ENCODE measurements at regions not wholly inside any gene's neighbourhood (a gene's known extent, or its start where the extent isn't known, plus 50 kb on each side); places are given as distances from the start of the nearest gene placed in this dataset.

GRCh38 chr7:45971171-45971570 lies 50.1 kb upstream of the IGFBP3 start:
- no peak for DNase-seq (ENCODE audit: low read depth, low spot score)
- no peak for TF ChIP-seq CTCF (IDR thresholded peaks at IDR 0.05; ENCODE audit: low read depth, low read length)
- Histone ChIP-seq H3K9me3 (ENCODE audit: control insufficient read depth, insufficient read depth, low read length) (peaks cover 8% of the 10 kb centered on the region), H3K27ac (ENCODE audit: low read depth, low read length) (no peak overlapping the region), H3K4me3 (ENCODE audit: low read depth, low read length) (no peak overlapping the region), H3K27me3 (ENCODE audit: control insufficient read depth, insufficient read depth, low read length) (no peaks in the 10 kb centered on the region)
- ChIA-PET CTCF (interaction anchor here (1.2 kb wide), 1 partner anchor 50 kb away, joined by 3 read pairs; the partner anchor contains the start of gene IGFBP3), POLR2A (no interaction called here)
